ENCODE measurements at regions not wholly inside any gene's neighbourhood (a gene's known extent, or its start where the extent isn't known, plus 50 kb on each side); places are given as distances from the start of the nearest gene placed in this dataset.
A peak's percentile ranks its signal among the peaks of the same experiment; 100 is the strongest.
"Not testable (repeated sequence)": the region's sequence is repeated elsewhere in the genome, so short reads cannot be mapped to it uniquely, and the experiment has no call there.

- peak; percentile 83 for DNase-seq
Observed at GRCh38 chr5:23727271-23727670, 219.9 kb downstream of the PRDM9 start.

GRCh38 chr5:23730023-23730422 is 222.6 kb downstream of the PRDM9 start:
- DNase-seq = no peak

- DNase-seq = no peak
Observed at GRCh38 chr5:23740029-23740428, 232.6 kb downstream of the PRDM9 start.

- no peak for DNase-seq
Observed at GRCh38 chr5:23742701-23743100, 235.3 kb downstream of the PRDM9 start.

- DNase-seq = no peak
Observed at GRCh38 chr5:23755906-23756305, 248.5 kb downstream of the PRDM9 start.

GRCh38 chr5:23756779-23757178 is 249.4 kb downstream of the PRDM9 start:
- DNase-seq = no peak

GRCh38 chr5:23763170-23763569 is 255.8 kb downstream of the PRDM9 start:
- DNase-seq = peak; percentile 26

- no peak for DNase-seq
Observed at GRCh38 chr5:23776684-23777083, 269.3 kb downstream of the PRDM9 start.

- DNase-seq = not testable (repeated sequence)
Observed at GRCh38 chr5:23800307-23800706, 292.9 kb downstream of the PRDM9 start.

GRCh38 chr5:23820765-23821471 is 313.5 kb downstream of the PRDM9 start:
- peak; percentile 12 for DNase-seq

GRCh38 chr5:23823521-23823920 is 316.1 kb downstream of the PRDM9 start:
- no peak for DNase-seq

- DNase-seq = no peak
Observed at GRCh38 chr5:23825196-23825595, 317.8 kb downstream of the PRDM9 start.

GRCh38 chr5:23840083-23840482 is 332.7 kb downstream of the PRDM9 start:
- DNase-seq = no peak

GRCh38 chr5:23864786-23865185 is 357.4 kb downstream of the PRDM9 start:
- DNase-seq = no peak

GRCh38 chr5:23877847-23878246 is 370.4 kb downstream of the PRDM9 start:
- no peak for DNase-seq

- DNase-seq = no peak
Observed at GRCh38 chr5:23884405-23885031, 377.1 kb downstream of the PRDM9 start.

- no peak for DNase-seq
Observed at GRCh38 chr5:23893561-23893960, 386.2 kb downstream of the PRDM9 start.

GRCh38 chr5:23895614-23896013 is 388.2 kb downstream of the PRDM9 start:
- no peak for DNase-seq

GRCh38 chr5:23930985-23931384 is 423.6 kb downstream of the PRDM9 start:
- no peak for DNase-seq

GRCh38 chr5:23951261-23951928 is 444.0 kb downstream of the PRDM9 start:
- DNase-seq = not testable (repeated sequence)

GRCh38 chr5:23963449-23963848 is 456.0 kb downstream of the PRDM9 start:
- DNase-seq = no peak

GRCh38 chr5:23977365-23977764 is 470.0 kb downstream of the PRDM9 start:
- no peak for DNase-seq

- DNase-seq = no peak
Observed at GRCh38 chr5:23977997-23978396, 470.6 kb downstream of the PRDM9 start.

- no peak for DNase-seq
Observed at GRCh38 chr5:23991406-23991805, 484.0 kb downstream of the PRDM9 start.

Measured in NCI-H345 (cell line).